Neural cell (in vitro differentiated cells): ENCODE measurements at regions not wholly inside any gene's neighbourhood (a gene's known extent, or its start where the extent isn't known, plus 50 kb on each side); places are given as distances from the start of the nearest gene placed in this dataset.

Experiments
- H2AFZ ChIP-seq: fragments of 200-600, 300-800 bp; sonication (generic), shearing (Covaris generic); 2 replicates; pipeline ENCODE4 v1.6.0; 2014; ENCODE audit warnings: low read depth, mild to moderate bottlenecking, antibody characterized with exemption, low read length, moderate library complexity
- H3F3A ChIP-seq: fragments of 200-600 bp; shearing (Covaris generic); 2 replicates; pipeline ENCODE4 v1.6.1; 2016; ENCODE audit warnings: mild to moderate bottlenecking, moderate library complexity, mixed read lengths, antibody characterized with exemption, low read length; ENCODE audit not compliant: insufficient read depth, poor library complexity, severe bottlenecking
- H3K27ac ChIP-seq: fragments of 200-600, 300-800 bp; sonication (generic), shearing (Covaris generic); 2 replicates; pipeline ENCODE4 v1.5.1; 2014; ENCODE audit warnings: mild to moderate bottlenecking, low read length, moderate library complexity
- H3K27me3 ChIP-seq: fragments of 300-800, 200-600 bp; sonication (generic), shearing (Covaris generic); 2 replicates; pipeline ENCODE4 v1.6.0; 2014; ENCODE audit warnings: mild to moderate bottlenecking, low read depth, low read length, moderate library complexity; ENCODE audit not compliant: insufficient read depth
- H3K36me3 ChIP-seq: fragments of 300-800, 200-600 bp; sonication (generic), shearing (Covaris generic); 2 replicates; pipeline ENCODE4 v1.5.1; 2014; ENCODE audit warnings: mild to moderate bottlenecking, antibody characterized with exemption, low read length, moderate library complexity; ENCODE audit not compliant: insufficient read depth
- H3K4me2 ChIP-seq: fragments of 300-800, 200-600 bp; sonication (generic), shearing (Covaris generic); 2 replicates; pipeline ENCODE4 v1.6.0; 2014; ENCODE audit warnings: mild to moderate bottlenecking, low read length
- H3K4me3 ChIP-seq: fragments of 300-800, 200-600 bp; sonication (generic), shearing (Covaris generic); 2 replicates; pipeline ENCODE4 v1.5.1; 2014; ENCODE audit warnings: mild to moderate bottlenecking, low read length, moderate library complexity
- H3K79me2 ChIP-seq: fragments of 200-600 bp; shearing (Covaris generic); replicated peaks from 2 replicates; pipeline ENCODE4 v1.6.0; 2014; ENCODE audit warnings: mild to moderate bottlenecking, low read length, moderate library complexity; ENCODE audit not compliant: insufficient read depth
- H3K9ac ChIP-seq: fragments of 300-800, 200-600 bp; sonication (generic), shearing (Covaris generic); 2 replicates; pipeline ENCODE4 v1.6.1; 2016; ENCODE audit warnings: mild to moderate bottlenecking, low read length, mixed read lengths
- H3K9me2 ChIP-seq: fragments of 200-600 bp; shearing (Covaris generic); 2 replicates; pipeline ENCODE4 v1.6.1; 2016; ENCODE audit warnings: mild to moderate bottlenecking, low read length, mixed read lengths; ENCODE audit not compliant: insufficient read depth
- H3K9me3 ChIP-seq: fragments of 200-600, 300-800 bp; sonication (generic), shearing (Covaris generic); 2 replicates; pipeline ENCODE4 v1.6.1; 2016; ENCODE audit warnings: mild to moderate bottlenecking, mixed run types, low read length, moderate library complexity, mixed read lengths
- H4K20me1 ChIP-seq: fragments of 200-600 bp; shearing (Covaris generic); 2 replicates; pipeline ENCODE4 v1.6.1; 2016; ENCODE audit warnings: mild to moderate bottlenecking, mixed run types; ENCODE audit not compliant: insufficient read depth
- EP300 ChIP-seq: fragments of 450-650 bp; conservative IDR thresholded peaks from 2 replicates; pipeline ENCODE4 v1.6.1; 2014; ENCODE audit warnings: antibody characterized with exemption, mild to moderate bottlenecking, moderate library complexity; ENCODE audit not compliant: poor library complexity, severe bottlenecking
- EZH2 ChIP-seq: fragments of 200-600, 300-800 bp; shearing (Covaris generic), sonication (generic); IDR thresholded peaks from 2 replicates; pipeline ENCODE4 v1.6.1; 2014; ENCODE audit warnings: antibody characterized with exemption, low read length, borderline replicate concordance, mild to moderate bottlenecking; ENCODE audit not compliant: insufficient read depth, poor library complexity, severe bottlenecking
- MXI1 ChIP-seq: fragments of 450-650 bp; conservative IDR thresholded peaks from 2 replicates; pipeline ENCODE4 v1.6.1; 2014; ENCODE audit warnings: antibody characterized with exemption, mild to moderate bottlenecking; ENCODE audit not compliant: poor library complexity, severe bottlenecking
- POLR2AphosphoS5 ChIP-seq: IDR thresholded peaks from 2 replicates; pipeline ENCODE4 v1.6.1; 2012
- RAD21 ChIP-seq: fragments of 450-650 bp; conservative IDR thresholded peaks from 2 replicates; pipeline ENCODE4 v1.6.1; 2014; ENCODE audit warnings: antibody characterized with exemption, mild to moderate bottlenecking, moderate library complexity
- SMC3 ChIP-seq: fragments of 450-650 bp; conservative IDR thresholded peaks from 2 replicates; pipeline ENCODE4 v1.6.1; 2014; ENCODE audit warnings: antibody characterized with exemption, mild to moderate bottlenecking, moderate library complexity; ENCODE audit not compliant: poor library complexity
- TAF1 ChIP-seq: IDR thresholded peaks from 2 replicates; pipeline ENCODE4 v1.6.1; 2012; ENCODE audit warnings: low read depth
- TF ChIP-seq, protein P1 (sequence below): fragments of 450-650 bp; IDR thresholded peaks from 2 replicates; pipeline ENCODE4 v1.5.1; 2014; ENCODE audit warnings: antibody characterized with exemption, mild to moderate bottlenecking, moderate library complexity; ENCODE audit not compliant: poor library complexity, severe bottlenecking
- TF ChIP-seq, protein P2 (sequence below): IDR thresholded peaks from 2 replicates; pipeline ENCODE4 v1.6.1; 2012; ENCODE audit warnings: borderline replicate concordance

DNA sequence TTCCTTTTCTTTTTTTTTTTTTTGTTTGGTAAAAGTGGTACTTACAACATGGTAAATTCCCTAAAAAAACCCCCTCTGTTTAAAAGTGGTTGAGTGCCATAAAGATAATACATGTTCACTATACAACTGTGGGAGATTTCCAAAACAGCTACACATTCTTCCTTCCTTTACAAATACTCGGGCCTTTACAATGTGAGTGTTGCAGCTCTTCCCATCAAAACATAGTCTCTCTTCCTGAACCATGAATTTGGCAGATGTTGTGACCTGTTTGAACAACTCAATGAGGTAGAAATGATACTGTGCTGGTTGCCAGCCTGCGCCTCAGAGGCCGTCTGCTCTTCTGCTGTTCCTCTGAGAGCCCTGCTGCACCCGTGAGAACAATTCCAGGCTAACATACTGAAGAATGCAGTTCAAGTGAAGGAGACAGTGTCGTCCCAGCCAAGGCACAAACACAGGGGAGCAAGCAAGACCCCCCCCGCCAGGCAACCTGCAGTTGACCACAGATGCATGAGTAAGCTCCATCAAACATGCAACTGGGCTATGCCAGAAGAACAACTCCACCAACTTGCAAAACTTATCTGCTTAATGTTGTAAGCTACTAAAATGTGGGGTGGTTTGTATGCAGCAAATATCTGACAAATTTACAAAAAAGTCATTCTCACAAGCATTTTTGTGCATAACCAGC is 645.0 kb downstream of the PCDH7 start:
- Histone ChIP-seq H3K27ac (no peak overlapping the region), H2AFZ (no peak overlapping the region), H3F3A (no peaks in the 10 kb centered on the region), H3K4me2 (no peak overlapping the region), H3K79me2 (no peaks in the 10 kb centered on the region), H3K9ac (no peak overlapping the region), H3K27me3 (no peaks in the 10 kb centered on the region), H3K4me3 (no peak overlapping the region), H3K9me2 (no peaks in the 10 kb centered on the region), H4K20me1 (no peaks in the 10 kb centered on the region), H3K36me3 (no peaks in the 10 kb centered on the region), H3K9me3 (no peaks in the 10 kb centered on the region)
- TF ChIP-seq EZH2 (no peak), POLR2AphosphoS5 (no peak), RAD21 (no peak), EP300 (no peak), SMC3 (no peak), MXI1 (no peak)
- TF ChIP-seq, protein P1, sequence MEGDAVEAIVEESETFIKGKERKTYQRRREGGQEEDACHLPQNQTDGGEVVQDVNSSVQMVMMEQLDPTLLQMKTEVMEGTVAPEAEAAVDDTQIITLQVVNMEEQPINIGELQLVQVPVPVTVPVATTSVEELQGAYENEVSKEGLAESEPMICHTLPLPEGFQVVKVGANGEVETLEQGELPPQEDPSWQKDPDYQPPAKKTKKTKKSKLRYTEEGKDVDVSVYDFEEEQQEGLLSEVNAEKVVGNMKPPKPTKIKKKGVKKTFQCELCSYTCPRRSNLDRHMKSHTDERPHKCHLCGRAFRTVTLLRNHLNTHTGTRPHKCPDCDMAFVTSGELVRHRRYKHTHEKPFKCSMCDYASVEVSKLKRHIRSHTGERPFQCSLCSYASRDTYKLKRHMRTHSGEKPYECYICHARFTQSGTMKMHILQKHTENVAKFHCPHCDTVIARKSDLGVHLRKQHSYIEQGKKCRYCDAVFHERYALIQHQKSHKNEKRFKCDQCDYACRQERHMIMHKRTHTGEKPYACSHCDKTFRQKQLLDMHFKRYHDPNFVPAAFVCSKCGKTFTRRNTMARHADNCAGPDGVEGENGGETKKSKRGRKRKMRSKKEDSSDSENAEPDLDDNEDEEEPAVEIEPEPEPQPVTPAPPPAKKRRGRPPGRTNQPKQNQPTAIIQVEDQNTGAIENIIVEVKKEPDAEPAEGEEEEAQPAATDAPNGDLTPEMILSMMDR: no peak
- TF ChIP-seq, protein P2, sequence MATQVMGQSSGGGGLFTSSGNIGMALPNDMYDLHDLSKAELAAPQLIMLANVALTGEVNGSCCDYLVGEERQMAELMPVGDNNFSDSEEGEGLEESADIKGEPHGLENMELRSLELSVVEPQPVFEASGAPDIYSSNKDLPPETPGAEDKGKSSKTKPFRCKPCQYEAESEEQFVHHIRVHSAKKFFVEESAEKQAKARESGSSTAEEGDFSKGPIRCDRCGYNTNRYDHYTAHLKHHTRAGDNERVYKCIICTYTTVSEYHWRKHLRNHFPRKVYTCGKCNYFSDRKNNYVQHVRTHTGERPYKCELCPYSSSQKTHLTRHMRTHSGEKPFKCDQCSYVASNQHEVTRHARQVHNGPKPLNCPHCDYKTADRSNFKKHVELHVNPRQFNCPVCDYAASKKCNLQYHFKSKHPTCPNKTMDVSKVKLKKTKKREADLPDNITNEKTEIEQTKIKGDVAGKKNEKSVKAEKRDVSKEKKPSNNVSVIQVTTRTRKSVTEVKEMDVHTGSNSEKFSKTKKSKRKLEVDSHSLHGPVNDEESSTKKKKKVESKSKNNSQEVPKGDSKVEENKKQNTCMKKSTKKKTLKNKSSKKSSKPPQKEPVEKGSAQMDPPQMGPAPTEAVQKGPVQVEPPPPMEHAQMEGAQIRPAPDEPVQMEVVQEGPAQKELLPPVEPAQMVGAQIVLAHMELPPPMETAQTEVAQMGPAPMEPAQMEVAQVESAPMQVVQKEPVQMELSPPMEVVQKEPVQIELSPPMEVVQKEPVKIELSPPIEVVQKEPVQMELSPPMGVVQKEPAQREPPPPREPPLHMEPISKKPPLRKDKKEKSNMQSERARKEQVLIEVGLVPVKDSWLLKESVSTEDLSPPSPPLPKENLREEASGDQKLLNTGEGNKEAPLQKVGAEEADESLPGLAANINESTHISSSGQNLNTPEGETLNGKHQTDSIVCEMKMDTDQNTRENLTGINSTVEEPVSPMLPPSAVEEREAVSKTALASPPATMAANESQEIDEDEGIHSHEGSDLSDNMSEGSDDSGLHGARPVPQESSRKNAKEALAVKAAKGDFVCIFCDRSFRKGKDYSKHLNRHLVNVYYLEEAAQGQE: no peak

DNA sequence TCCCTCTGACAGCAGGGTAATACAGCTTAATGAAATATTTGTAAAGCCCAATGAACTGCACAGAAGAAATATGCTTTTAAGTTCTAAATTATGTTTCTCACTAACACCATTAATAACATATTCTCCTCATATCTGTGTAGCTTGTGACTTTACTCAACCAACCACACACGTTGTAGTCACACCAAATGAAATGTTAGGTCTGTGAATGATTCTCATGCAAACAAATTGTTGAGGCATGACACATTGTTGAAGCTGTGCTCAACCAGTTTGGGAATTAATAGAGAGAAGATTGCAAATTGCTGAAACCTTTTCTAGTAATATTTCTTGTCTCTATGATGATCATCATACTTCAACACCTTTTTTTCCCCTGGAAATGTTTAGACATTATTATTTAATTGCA is 645.9 kb downstream of the PCDH7 start:
- no peaks in the 10 kb centered on the region for H3K79me2 ChIP-seq
- H3K36me3 ChIP-seq: no peaks in the 10 kb centered on the region
- no peak overlapping the region for H3K4me2 ChIP-seq
- no peak for TF ChIP-seq TAF1
- TF ChIP-seq, protein P1: no peak
- no peak for TF ChIP-seq SMC3
- no peak for TF ChIP-seq RAD21
- no peaks in the 10 kb centered on the region for H3F3A ChIP-seq
- H2AFZ ChIP-seq: no peak overlapping the region
- H3K9me3 ChIP-seq: no peaks in the 10 kb centered on the region
- H4K20me1 ChIP-seq: no peaks in the 10 kb centered on the region
- H3K27me3 ChIP-seq: no peaks in the 10 kb centered on the region
- H3K4me3 ChIP-seq: no peak overlapping the region
- no peak overlapping the region for H3K27ac ChIP-seq
- no peaks in the 10 kb centered on the region for H3K9me2 ChIP-seq
- H3K9ac ChIP-seq: no peak overlapping the region
